Hepatocyte (in vitro differentiated cells): ENCODE measurements at regions not wholly inside any gene's neighbourhood (a gene's known extent, or its start where the extent isn't known, plus 50 kb on each side); places are given as distances from the start of the nearest gene placed in this dataset.

ENCODE experiments used
- DNase-seq: peaks from one replicate; pipeline ENCODE4 v3.0.0-alpha.2; 2016; ENCODE audit warnings: low spot score
- H2AFZ ChIP-seq: fragments of 200-600 bp; sonication (generic); 2 replicates; pipeline ENCODE4 v1.6.0; 2016; ENCODE audit warnings: antibody characterized with exemption, mild to moderate bottlenecking
- H3K27ac ChIP-seq: fragments of 200-600 bp; sonication (generic); 2 replicates; pipeline ENCODE4 v1.5.1; 2016; ENCODE audit warnings: mild to moderate bottlenecking
- H3K27me3 ChIP-seq: fragments of 200-600 bp; sonication (generic); 2 replicates; pipeline ENCODE4 v1.6.1; 2016
- H3K36me3 ChIP-seq: fragments of 200-600 bp; sonication (generic); replicated peaks from 2 replicates; pipeline ENCODE4 v1.5.1; 2016; ENCODE audit warnings: low read depth; ENCODE audit not compliant: insufficient read depth
- H3K4me1 ChIP-seq: fragments of 200-600 bp; sonication (generic); 2 replicates; pipeline ENCODE4 v1.5.1; 2016; ENCODE audit warnings: mild to moderate bottlenecking, moderate library complexity; ENCODE audit not compliant: insufficient read depth
- H3K4me2 ChIP-seq: fragments of 200-600 bp; sonication (generic); 2 replicates; pipeline ENCODE4 v1.6.0; 2016
- H3K4me3 ChIP-seq: fragments of 200-600 bp; sonication (generic); 2 replicates; pipeline ENCODE4 v1.5.1; 2016; ENCODE audit warnings: mild to moderate bottlenecking
- H3K79me2 ChIP-seq: fragments of 200-600 bp; sonication (generic); 2 replicates; pipeline ENCODE4 v1.6.0; 2017; ENCODE audit warnings: mild to moderate bottlenecking
- H3K9me2 ChIP-seq: fragments of 200-600 bp; sonication (generic); replicated peaks from 2 replicates; pipeline ENCODE4 v1.6.0; 2017; ENCODE audit warnings: mild to moderate bottlenecking; ENCODE audit not compliant: insufficient read depth
- H3K9me3 ChIP-seq: fragments of 200-600 bp; sonication (generic); 2 replicates; pipeline ENCODE4 v1.5.1; 2016; ENCODE audit warnings: low read depth, mild to moderate bottlenecking
- H4K20me1 ChIP-seq: fragments of 200-600 bp; sonication (generic); 2 replicates; pipeline ENCODE4 v1.6.0; 2016; ENCODE audit warnings: mild to moderate bottlenecking; ENCODE audit not compliant: insufficient read depth, poor library complexity, severe bottlenecking
- EZH2 ChIP-seq: fragments of 200-600 bp; sonication (generic); IDR thresholded peaks from 2 replicates; pipeline ENCODE4 v1.6.1; 2016; ENCODE audit warnings: antibody characterized with exemption, mild to moderate bottlenecking, borderline replicate concordance
- EZH2phosphoT487 ChIP-seq: fragments of 200-600 bp; sonication (generic); IDR thresholded peaks from one replicate; pipeline ENCODE4 v1.6.1; 2018; ENCODE audit warnings: antibody characterized with exemption, mild to moderate bottlenecking, low read depth, moderate library complexity; ENCODE audit not compliant: unreplicated experiment, severe bottlenecking
- WGBS: methylation state at CpG from one replicate; pipeline ENCODE4 v1.1.6; 2016; ENCODE audit warnings: low lambda C conversion rate; ENCODE audit errors: missing lambda C conversion rate; 5-methylcytosine and 5-hydroxymethylcytosine counted together
- TF ChIP-seq, protein P1 (sequence below): fragments of 200-600 bp; sonication (generic); IDR thresholded peaks from 2 replicates; pipeline ENCODE4 v1.5.1; 2016; ENCODE audit warnings: antibody characterized with exemption, mild to moderate bottlenecking; ENCODE audit not compliant: poor library complexity

DNA sequence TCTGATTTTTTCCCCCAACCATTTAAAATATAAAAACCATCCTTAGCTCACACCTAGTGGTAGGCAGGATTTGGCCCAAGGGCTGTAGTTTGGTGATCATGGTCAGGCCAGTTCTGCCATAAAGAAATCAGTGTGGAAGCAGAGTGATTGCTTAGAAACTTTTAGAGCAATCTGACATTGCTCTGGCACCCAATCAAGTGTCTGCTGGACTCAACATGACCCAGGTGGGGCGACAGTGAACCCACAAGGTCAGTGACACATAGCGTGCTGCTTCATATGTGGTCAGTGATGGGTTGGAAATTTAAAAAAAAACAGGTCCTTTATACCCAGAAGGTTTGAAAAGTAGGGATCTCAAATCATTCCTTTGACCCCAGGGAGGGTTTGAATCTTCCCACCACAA, 107.9 kb downstream of the BANF2 start:
- no peaks in the 10 kb centered on the region for H3K9me3 ChIP-seq
- H3K27me3 ChIP-seq, result no peaks in the 10 kb centered on the region
- no peaks in the 10 kb centered on the region for H3K36me3 ChIP-seq
- TF ChIP-seq, protein P1, sequence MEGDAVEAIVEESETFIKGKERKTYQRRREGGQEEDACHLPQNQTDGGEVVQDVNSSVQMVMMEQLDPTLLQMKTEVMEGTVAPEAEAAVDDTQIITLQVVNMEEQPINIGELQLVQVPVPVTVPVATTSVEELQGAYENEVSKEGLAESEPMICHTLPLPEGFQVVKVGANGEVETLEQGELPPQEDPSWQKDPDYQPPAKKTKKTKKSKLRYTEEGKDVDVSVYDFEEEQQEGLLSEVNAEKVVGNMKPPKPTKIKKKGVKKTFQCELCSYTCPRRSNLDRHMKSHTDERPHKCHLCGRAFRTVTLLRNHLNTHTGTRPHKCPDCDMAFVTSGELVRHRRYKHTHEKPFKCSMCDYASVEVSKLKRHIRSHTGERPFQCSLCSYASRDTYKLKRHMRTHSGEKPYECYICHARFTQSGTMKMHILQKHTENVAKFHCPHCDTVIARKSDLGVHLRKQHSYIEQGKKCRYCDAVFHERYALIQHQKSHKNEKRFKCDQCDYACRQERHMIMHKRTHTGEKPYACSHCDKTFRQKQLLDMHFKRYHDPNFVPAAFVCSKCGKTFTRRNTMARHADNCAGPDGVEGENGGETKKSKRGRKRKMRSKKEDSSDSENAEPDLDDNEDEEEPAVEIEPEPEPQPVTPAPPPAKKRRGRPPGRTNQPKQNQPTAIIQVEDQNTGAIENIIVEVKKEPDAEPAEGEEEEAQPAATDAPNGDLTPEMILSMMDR, result no peak
- no peak for TF ChIP-seq EZH2phosphoT487
- TF ChIP-seq EZH2, result no peak
- no peaks in the 10 kb centered on the region for H3K79me2 ChIP-seq
- H3K4me3 ChIP-seq, result no peak overlapping the region
- DNase-seq, result no peak
- no peaks in the 10 kb centered on the region for H4K20me1 ChIP-seq
- H2AFZ ChIP-seq, result no peak overlapping the region
- WGBS, result 88% methylated on average over 2 of the region's 2 CpGs
- H3K9me2 ChIP-seq, result no peaks in the 10 kb centered on the region
- peaks cover 46% of the 10 kb centered on the region for H3K4me1 ChIP-seq
- H3K4me2 ChIP-seq, result no peak overlapping the region
- peak overlapping the region; percentile 98 for H3K27ac ChIP-seq

DNA sequence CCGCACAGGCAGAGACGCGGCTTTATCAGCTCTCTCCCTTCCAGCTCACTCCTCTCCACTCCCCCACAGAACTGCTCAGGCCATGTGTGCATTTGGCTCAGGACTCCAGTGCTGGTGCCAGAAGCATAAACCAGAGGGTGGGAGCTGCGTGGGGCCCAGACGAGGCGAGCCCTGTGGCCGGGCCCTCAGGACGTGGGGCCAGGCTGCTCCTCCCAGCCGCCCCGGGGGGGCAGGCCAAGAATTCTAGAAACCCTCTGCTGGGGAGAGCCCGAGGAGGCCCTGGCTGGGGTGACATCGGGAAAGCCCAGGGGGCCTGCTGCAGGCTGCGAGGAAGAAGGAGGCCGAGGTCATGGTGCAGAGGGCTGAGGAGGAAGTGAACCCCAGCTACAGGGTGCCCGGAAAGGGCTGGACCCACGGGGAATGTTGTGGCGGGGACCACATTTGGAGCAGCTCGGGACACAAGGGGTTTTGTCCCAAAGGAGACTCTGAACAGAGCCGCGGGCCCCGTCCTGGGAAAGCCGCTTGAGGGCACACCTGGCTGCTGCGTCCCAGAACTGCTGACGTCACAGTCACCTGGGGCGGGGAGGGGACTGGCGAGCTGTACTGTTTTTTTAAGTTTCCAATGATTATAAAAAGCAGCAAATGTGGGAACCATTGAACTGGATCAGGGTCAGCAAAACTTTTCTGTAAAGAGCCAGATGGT, 107.1 kb downstream of the BANF2 start:
- H3K4me2 ChIP-seq, result peak overlapping the region; percentile 63
- TF ChIP-seq EZH2phosphoT487 (no peak), EZH2 (no peak)
- TF ChIP-seq, protein P1, result no peak
- peak overlapping the region; percentile 98 for H3K27ac ChIP-seq
- H3K36me3 ChIP-seq, result no peaks in the 10 kb centered on the region
- H3K9me3 ChIP-seq, result no peaks in the 10 kb centered on the region
- no peaks in the 10 kb centered on the region for H3K79me2 ChIP-seq
- no peaks in the 10 kb centered on the region for H3K27me3 ChIP-seq
- peak overlapping the region; percentile 69 for H2AFZ ChIP-seq
- 70% methylated on average over 25 of the region's 26 CpGs for WGBS
- H3K4me3 ChIP-seq, result no peak overlapping the region
- DNase-seq, result peak; percentile 72
- no peaks in the 10 kb centered on the region for H3K9me2 ChIP-seq
- H3K4me1 ChIP-seq, result peaks cover 46% of the 10 kb centered on the region
- no peaks in the 10 kb centered on the region for H4K20me1 ChIP-seq

DNA sequence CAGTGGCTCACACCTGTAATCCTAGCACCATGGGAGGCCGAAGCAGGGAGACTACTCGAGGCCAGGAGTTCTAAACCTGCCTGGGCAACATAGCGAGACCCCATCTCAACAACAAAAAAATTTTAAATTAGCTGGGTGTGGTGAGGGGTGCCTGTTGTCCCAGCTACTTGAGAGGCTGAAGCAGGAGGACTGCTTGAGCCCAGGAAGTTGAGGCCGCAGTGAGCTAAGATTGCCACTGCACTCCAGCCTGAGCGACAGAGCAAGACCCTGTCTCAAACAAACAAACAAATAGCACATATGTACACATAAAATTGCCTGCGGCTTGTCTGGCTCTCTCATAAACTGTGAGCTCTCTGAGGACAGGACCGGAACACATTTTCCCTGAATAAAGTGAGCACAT, 106.3 kb downstream of the BANF2 start:
- Histone ChIP-seq H3K27me3 (no peaks in the 10 kb centered on the region), H3K27ac (peak overlapping the region; percentile 98), H3K4me2 (peak overlapping the region; percentile 63), H3K4me3 (no peak overlapping the region), H4K20me1 (no peaks in the 10 kb centered on the region), H3K9me3 (no peaks in the 10 kb centered on the region), H3K4me1 (peaks cover 46% of the 10 kb centered on the region), H2AFZ (peak overlapping the region; percentile 69), H3K79me2 (no peaks in the 10 kb centered on the region), H3K9me2 (no peaks in the 10 kb centered on the region), H3K36me3 (no peaks in the 10 kb centered on the region)
- TF ChIP-seq, protein P1, result no peak
- TF ChIP-seq EZH2phosphoT487 (no peak), EZH2 (no peak)
- DNase-seq, result no peak
- 97% methylated on average over 7 of the region's 7 CpGs for WGBS
